HG03103 (cell line): ENCODE measurements at regions not wholly inside any gene's neighbourhood (a gene's known extent, or its start where the extent isn't known, plus 50 kb on each side); places are given as distances from the start of the nearest gene placed in this dataset.

Experiments
- ATAC-seq: cut with Tn5 transposase; IDR thresholded peaks from one replicate; pipeline ENCODE4 v1.9.1; 2021; ENCODE audit warnings: low read depth; ENCODE audit not compliant: unreplicated experiment

- no peak for ATAC-seq
Observed at GRCh38 chr1:185377831-185378230, 60.8 kb upstream of the IVNS1ABP start.

- no peak for ATAC-seq
Observed at GRCh38 chr1:185376840-185377635, 60.0 kb upstream of the IVNS1ABP start.

- ATAC-seq = no peak
Observed at GRCh38 chr1:185376288-185376687, 59.2 kb upstream of the IVNS1ABP start.

- no peak for ATAC-seq
Observed at GRCh38 chr1:185375583-185375982, 58.5 kb upstream of the IVNS1ABP start.

GRCh38 chr1:185373813-185374529, 56.9 kb upstream of the IVNS1ABP start:
- no peak for ATAC-seq

- no peak for ATAC-seq
Observed at GRCh38 chr1:185369786-185370185, 52.7 kb upstream of the IVNS1ABP start.

GRCh38 chr1:185368913-185369491, 52.0 kb upstream of the IVNS1ABP start:
- no peak for ATAC-seq

GRCh38 chr1:185368313-185368855, 51.3 kb upstream of the IVNS1ABP start:
- no peak for ATAC-seq

- ATAC-seq = no peak
Observed at GRCh38 chr1:185367218-185367617, 50.2 kb upstream of the IVNS1ABP start.
